ENCODE measurements at regions not wholly inside any gene's neighbourhood (a gene's known extent, or its start where the extent isn't known, plus 50 kb on each side); places are given as distances from the start of the nearest gene placed in this dataset.

DNA sequence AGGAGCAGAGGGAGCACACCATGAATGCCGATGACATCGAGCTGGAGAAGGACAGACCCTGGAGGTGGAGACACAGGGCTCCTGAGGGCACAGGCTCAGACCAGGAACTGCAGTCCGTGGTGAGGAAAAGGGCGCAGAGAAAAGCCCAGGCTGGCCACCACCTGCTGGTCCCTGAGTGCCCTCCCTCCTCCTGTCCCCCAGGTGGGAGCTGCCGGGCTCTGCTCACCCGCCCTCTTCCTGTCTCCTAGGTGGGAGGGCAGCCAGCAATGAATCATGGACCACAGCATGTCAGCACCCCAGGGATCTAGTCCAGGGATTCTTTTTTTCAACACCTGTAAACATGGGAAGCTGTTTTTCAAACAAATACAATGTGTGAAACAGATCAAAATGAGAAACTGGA is 94.6 kb upstream of the ARHGEF7 start:
- TF ChIP-seq, protein P1, sequence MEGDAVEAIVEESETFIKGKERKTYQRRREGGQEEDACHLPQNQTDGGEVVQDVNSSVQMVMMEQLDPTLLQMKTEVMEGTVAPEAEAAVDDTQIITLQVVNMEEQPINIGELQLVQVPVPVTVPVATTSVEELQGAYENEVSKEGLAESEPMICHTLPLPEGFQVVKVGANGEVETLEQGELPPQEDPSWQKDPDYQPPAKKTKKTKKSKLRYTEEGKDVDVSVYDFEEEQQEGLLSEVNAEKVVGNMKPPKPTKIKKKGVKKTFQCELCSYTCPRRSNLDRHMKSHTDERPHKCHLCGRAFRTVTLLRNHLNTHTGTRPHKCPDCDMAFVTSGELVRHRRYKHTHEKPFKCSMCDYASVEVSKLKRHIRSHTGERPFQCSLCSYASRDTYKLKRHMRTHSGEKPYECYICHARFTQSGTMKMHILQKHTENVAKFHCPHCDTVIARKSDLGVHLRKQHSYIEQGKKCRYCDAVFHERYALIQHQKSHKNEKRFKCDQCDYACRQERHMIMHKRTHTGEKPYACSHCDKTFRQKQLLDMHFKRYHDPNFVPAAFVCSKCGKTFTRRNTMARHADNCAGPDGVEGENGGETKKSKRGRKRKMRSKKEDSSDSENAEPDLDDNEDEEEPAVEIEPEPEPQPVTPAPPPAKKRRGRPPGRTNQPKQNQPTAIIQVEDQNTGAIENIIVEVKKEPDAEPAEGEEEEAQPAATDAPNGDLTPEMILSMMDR (IDR thresholded peaks at IDR 0.05 in 8 of 11, conservative IDR thresholded peaks at IDR 0.05 in 3 of 11) = no peak
- TF ChIP-seq POLR2A (IDR thresholded peaks at IDR 0.05) = no peak
- TF ChIP-seq POLR2AphosphoS5 (IDR thresholded peaks at IDR 0.05) = no peak
